ENCODE measurements at regions not wholly inside any gene's neighbourhood (a gene's known extent, or its start where the extent isn't known, plus 50 kb on each side); places are given as distances from the start of the nearest gene placed in this dataset.

- no peak for TF ChIP-seq YY1 (IDR thresholded peaks at IDR 0.05; ENCODE audit: insufficient read depth, insufficient read length)
- TF ChIP-seq ZNF274 (IDR thresholded peaks at IDR 0.05; ENCODE audit: low read depth, low read length), result no peak
Observed at GRCh38 chr5:18489703-18490102, 855.4 kb downstream of the TAF11L14 start.

All from NT2/D1 (cell line).